ENCODE measurements at regions not wholly inside any gene's neighbourhood (a gene's known extent, or its start where the extent isn't known, plus 50 kb on each side); places are given as distances from the start of the nearest gene placed in this dataset.

DNA sequence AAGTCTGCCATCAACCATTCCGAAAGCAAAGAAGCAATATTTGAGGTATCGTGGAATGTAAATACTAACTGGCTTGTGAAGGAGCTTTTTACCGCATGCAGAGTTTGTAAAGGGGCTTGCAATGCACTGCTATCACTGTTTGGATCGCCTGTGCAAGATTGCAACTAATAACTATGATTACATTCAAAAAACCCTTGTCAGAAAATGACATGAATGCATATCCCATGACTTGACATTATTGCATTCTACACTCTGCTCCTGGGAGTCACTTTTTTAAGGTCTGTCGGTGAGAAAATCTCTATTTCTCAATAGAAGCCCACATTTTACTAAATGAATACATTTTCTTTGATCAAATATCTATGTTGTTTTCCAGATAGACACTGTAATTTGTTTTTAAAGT, 335.4 kb upstream of the SPTLC3 start:
- ATAC-seq (ENCODE audit: low read depth), result no peak
- H3K4me3 Mint-ChIP-seq, result no peak overlapping the region
- Histone ChIP-seq H3K4me1 (ENCODE audit: control insufficient read depth in 2 of 2, insufficient read depth in 2 of 2, low read length in 2 of 2) (no peaks in the 10 kb centered on the region), H3K9me3 (ENCODE audit: control extremely low read depth in 1 of 3, control insufficient read depth in 2 of 3, insufficient read depth in 1 of 3, low read length in 2 of 3) (no peaks in the 10 kb centered on the region), H3K4me3 (ENCODE audit: control extremely low read depth in 1 of 5, extremely low read depth in 1 of 5, insufficient read depth in 1 of 5, low read depth in 2 of 5, low read length in 4 of 5) (no peak overlapping the region), H3K4me2 (replicated peaks; ENCODE audit: low read depth, low read length, poor library complexity, severe bottlenecking) (no peak overlapping the region), H4K20me1 (ENCODE audit: control insufficient read depth, insufficient read depth, low read length, poor library complexity, severe bottlenecking) (no peaks in the 10 kb centered on the region), H3K27me3 (replicated peaks in 1 of 4; ENCODE audit: control extremely low read depth in 1 of 4, control insufficient read depth in 3 of 4, insufficient read depth in 4 of 4, low read length in 3 of 4) (no peaks in the 10 kb centered on the region), H3K9ac (ENCODE audit: low read length) (no peak overlapping the region), H3K27ac (ENCODE audit: low read length in 2 of 2) (no peak overlapping the region), H3K79me2 (ENCODE audit: control insufficient read depth, insufficient read depth, low read length) (no peaks in the 10 kb centered on the region), H2AFZ (ENCODE audit: insufficient read depth, low read depth, low read length, poor library complexity, severe bottlenecking) (no peak overlapping the region), H3K36me3 (replicated peaks in 1 of 2; ENCODE audit: control extremely low read depth in 1 of 2, control insufficient read depth in 1 of 2, extremely low read depth in 1 of 2, insufficient read depth in 2 of 2, low read length in 1 of 2) (no peaks in the 10 kb centered on the region)
- WGBS (ENCODE audit: insufficient coverage), result 67% methylated on average over 1 of the region's 5 CpGs
- H3K27ac Mint-ChIP-seq, result no peak overlapping the region
- no peak for DNase-seq
- no peaks in the 10 kb centered on the region for H3K27me3 Mint-ChIP-seq
- ChIA-PET CTCF (no interaction called here), POLR2A (no interaction called here)
- H3K9me3 Mint-ChIP-seq (ENCODE audit: insufficient read depth), result peaks cover 2% of the 10 kb centered on the region
- no peaks in the 10 kb centered on the region for H3K4me1 Mint-ChIP-seq
- TF ChIP-seq EZH2 (IDR thresholded peaks at IDR 0.05; ENCODE audit: borderline replicate concordance, insufficient read depth, low read depth, low read length, poor library complexity, severe bottlenecking), result no peak
- TF ChIP-seq, protein P1, sequence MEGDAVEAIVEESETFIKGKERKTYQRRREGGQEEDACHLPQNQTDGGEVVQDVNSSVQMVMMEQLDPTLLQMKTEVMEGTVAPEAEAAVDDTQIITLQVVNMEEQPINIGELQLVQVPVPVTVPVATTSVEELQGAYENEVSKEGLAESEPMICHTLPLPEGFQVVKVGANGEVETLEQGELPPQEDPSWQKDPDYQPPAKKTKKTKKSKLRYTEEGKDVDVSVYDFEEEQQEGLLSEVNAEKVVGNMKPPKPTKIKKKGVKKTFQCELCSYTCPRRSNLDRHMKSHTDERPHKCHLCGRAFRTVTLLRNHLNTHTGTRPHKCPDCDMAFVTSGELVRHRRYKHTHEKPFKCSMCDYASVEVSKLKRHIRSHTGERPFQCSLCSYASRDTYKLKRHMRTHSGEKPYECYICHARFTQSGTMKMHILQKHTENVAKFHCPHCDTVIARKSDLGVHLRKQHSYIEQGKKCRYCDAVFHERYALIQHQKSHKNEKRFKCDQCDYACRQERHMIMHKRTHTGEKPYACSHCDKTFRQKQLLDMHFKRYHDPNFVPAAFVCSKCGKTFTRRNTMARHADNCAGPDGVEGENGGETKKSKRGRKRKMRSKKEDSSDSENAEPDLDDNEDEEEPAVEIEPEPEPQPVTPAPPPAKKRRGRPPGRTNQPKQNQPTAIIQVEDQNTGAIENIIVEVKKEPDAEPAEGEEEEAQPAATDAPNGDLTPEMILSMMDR (IDR thresholded peaks at IDR 0.05), result no peak
- intact Hi-C loops (cut with micrococcal nuclease), result no loop called here

DNA sequence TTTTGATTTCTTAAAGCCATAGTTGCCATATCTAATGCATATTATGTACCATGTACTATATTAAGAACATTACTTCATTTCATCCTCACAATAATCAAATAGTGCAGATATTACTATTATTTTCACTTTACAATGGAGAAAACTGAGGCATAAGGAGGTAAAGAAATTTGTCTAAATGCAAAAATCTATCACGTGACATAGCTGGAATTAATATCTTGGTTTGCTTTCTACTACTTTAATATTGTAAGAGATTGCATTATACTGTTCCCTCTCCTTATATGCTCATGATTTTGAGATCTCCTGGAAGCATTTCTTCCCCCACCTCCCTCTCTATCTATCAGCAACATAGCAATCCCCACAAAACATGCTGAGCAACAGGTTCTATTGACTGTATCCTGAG, 330.8 kb upstream of the SPTLC3 start:
- H3K36me3 ChIP-seq (replicated peaks in 1 of 2; ENCODE audit: control extremely low read depth in 1 of 2, control insufficient read depth in 1 of 2, extremely low read depth in 1 of 2, insufficient read depth in 2 of 2, low read length in 1 of 2), result no peaks in the 10 kb centered on the region
- Mint-ChIP-seq H3K4me1 (no peaks in the 10 kb centered on the region), H3K27ac (no peak overlapping the region), H3K27me3 (no peaks in the 10 kb centered on the region), H3K9me3 (ENCODE audit: insufficient read depth) (peaks cover 4% of the 10 kb centered on the region), H3K4me3 (no peak overlapping the region)
- no peak overlapping the region for H2AFZ ChIP-seq (ENCODE audit: insufficient read depth, low read depth, low read length, poor library complexity, severe bottlenecking)
- POLR2A ChIA-PET, result no interaction called here
- WGBS (ENCODE audit: insufficient coverage), result no CpG with 5 or more reads among the region's 1 CpG
- no peak overlapping the region for H3K4me2 ChIP-seq (replicated peaks; ENCODE audit: low read depth, low read length, poor library complexity, severe bottlenecking)
- TF ChIP-seq, protein P1 (IDR thresholded peaks at IDR 0.05), result no peak
- TF ChIP-seq EZH2 (IDR thresholded peaks at IDR 0.05; ENCODE audit: borderline replicate concordance, insufficient read depth, low read depth, low read length, poor library complexity, severe bottlenecking), result no peak
- no peaks in the 10 kb centered on the region for H3K27me3 ChIP-seq (replicated peaks in 1 of 4; ENCODE audit: control extremely low read depth in 1 of 4, control insufficient read depth in 3 of 4, insufficient read depth in 4 of 4, low read length in 3 of 4)
- H3K4me1 ChIP-seq (ENCODE audit: control insufficient read depth in 2 of 2, insufficient read depth in 2 of 2, low read length in 2 of 2), result no peaks in the 10 kb centered on the region
- no peak overlapping the region for H3K9ac ChIP-seq (ENCODE audit: low read length)
- H3K79me2 ChIP-seq (ENCODE audit: control insufficient read depth, insufficient read depth, low read length), result no peaks in the 10 kb centered on the region
- DNase-seq (no peak), ATAC-seq (ENCODE audit: low read depth) (no peak)
- no peak overlapping the region for H3K27ac ChIP-seq (ENCODE audit: low read length in 2 of 2)
- CTCF ChIA-PET, result no interaction called here
- H3K9me3 ChIP-seq (ENCODE audit: control extremely low read depth in 1 of 3, control insufficient read depth in 2 of 3, insufficient read depth in 1 of 3, low read length in 2 of 3), result peaks cover 0 to 3% (median 0%) of the 10 kb centered on the region in 3 donors
- no peak overlapping the region for H3K4me3 ChIP-seq (ENCODE audit: control extremely low read depth in 1 of 5, extremely low read depth in 1 of 5, insufficient read depth in 1 of 5, low read depth in 2 of 5, low read length in 4 of 5)
- H4K20me1 ChIP-seq (ENCODE audit: control insufficient read depth, insufficient read depth, low read length, poor library complexity, severe bottlenecking), result no peaks in the 10 kb centered on the region
- intact Hi-C loops (cut with micrococcal nuclease), result no loop called here

All from B cell (primary cell).